GM13976 (cell line): ENCODE measurements at regions not wholly inside any gene's neighbourhood (a gene's known extent, or its start where the extent isn't known, plus 50 kb on each side); places are given as distances from the start of the nearest gene placed in this dataset.

Experiments
- DNase-seq: peaks from one replicate; pipeline ENCODE4 v3.0.0; 2012; ENCODE audit warnings: low spot score
- CTCF ChIP-seq: IDR thresholded peaks from 2 replicates; pipeline ENCODE4 v1.5.1; 2012; ENCODE audit warnings: borderline replicate concordance, mild to moderate bottlenecking; ENCODE audit not compliant: insufficient read depth; ENCODE audit errors: extremely low read depth, missing control alignments, control extremely low read depth
- in situ Hi-C: fragments of 300-500 bp; cut with MboI; formaldehyde crosslinking; loops from one replicate; pipeline ENCODE4 v1.12.0; 2022; ENCODE audit warnings: low sequenced_read_pairs, mixed read lengths, inconsistent platforms; ENCODE audit not compliant: unreplicated experiment

- in situ Hi-C loops: loop anchor here (10.0 kb wide), 1 partner anchor 225 kb away; no protein-coding TSS in a partner anchor
- no peak for TF ChIP-seq CTCF
- DNase-seq: no peak
Observed at GRCh38 chr11:19539861-19540260, 172.8 kb upstream of the NAV2 start.

- DNase-seq: no peak
- in situ Hi-C loops: no loop called here
- no peak for TF ChIP-seq CTCF
Observed at GRCh38 chr11:19537803-19538453, 174.7 kb upstream of the NAV2 start.

GRCh38 chr11:19536131-19536530 lies 176.5 kb upstream of the NAV2 start:
- in situ Hi-C loops: no loop called here
- no peak for TF ChIP-seq CTCF
- DNase-seq: no peak

DNA sequence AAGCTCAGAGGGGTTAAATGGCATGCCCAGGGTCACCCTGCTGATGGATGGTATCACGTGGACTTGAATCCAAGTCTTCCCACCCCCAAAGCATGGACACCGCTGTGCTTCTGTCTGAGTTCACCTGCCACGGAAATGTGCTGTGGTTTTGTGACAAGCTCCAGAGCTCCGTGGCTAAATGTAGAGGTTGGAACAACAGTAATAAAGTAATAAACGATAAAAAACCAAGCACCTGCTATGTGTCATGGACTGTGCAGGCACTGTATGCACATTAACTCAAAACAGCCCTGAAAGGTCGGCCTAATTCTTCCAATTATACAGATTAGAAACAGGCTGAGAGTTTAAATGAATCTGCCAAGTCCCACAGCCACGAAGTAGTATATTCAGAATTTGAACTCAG lies 182.1 kb upstream of the NAV2 start:
- in situ Hi-C loops: no loop called here
- TF ChIP-seq CTCF: no peak
- DNase-seq: no peak

DNA sequence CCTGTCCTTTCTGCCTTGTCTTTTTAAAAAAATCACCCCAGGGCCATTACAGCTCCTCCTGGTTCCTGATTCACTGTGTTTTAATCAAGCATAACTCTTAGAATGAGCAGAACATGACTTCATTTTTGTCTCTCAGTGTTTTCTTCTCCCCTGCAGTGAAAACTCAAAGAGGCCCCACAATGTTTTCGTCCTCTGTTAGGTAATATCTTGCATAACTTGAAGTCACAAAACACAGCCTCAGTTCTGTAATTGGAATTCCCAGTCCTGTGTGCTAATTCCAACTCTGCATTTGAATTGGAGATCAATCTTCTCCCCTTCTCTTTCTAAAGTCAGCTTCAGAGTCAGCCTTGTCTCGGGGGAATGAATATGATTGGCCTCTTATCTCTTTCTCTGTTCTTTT lies 186.5 kb upstream of the NAV2 start:
- in situ Hi-C loops: no loop called here

DNA sequence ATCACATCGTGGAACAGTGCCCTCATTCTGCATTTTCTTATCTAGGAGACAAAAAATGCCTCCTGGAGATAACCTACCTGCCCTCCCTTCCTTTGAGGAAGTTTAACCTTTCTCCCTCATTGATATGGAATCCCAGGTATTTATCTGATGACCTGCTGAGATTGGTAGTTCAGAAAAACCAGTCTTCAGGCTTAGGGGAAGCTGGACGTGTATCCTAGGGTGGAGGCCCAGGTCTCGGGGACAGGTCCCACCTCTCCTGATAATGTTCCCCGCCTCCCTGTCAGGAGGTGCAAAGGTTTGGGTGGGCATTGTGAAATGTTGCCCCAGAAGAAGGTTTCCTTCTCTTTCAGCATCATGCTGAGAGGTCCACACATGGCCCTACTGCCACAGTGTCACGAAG lies 186.9 kb upstream of the NAV2 start:
- in situ Hi-C loops: no loop called here
- DNase-seq: no peak
- TF ChIP-seq CTCF: no peak

More for the DNA sequence above, 186.5 kb upstream of the NAV2 start:
- DNase-seq: no peak
- TF ChIP-seq CTCF: no peak
